ENCODE measurements at regions not wholly inside any gene's neighbourhood (a gene's known extent, or its start where the extent isn't known, plus 50 kb on each side); places are given as distances from the start of the nearest gene placed in this dataset.

DNA sequence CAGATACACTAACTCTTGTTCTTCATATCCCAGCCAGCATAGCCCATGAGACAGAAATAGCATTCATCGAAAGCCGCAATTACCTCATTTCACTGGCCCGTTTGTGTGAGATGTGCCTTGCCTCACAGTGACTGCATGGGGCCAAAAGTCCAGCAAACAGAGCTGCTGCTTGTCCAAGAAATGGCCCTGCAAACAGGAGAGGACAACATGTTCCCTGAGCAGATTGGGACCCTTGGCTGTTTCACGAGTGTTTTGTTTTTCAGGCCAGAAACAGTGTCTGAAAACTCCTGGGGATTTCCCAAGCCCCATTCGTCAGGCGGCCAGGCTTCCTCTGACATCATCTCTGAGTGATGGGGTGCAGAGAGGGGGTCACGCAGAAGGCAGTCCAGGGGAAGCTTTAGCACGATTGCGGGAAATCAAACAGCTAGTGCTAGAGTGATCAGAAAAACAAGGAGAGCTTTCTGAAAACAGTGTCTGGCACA lies 503.6 kb upstream of the PAPPA start:
- Histone ChIP-seq H3K27ac (ENCODE audit: low read depth, low read length) (no peak overlapping the region), H3K4me3 (ENCODE audit: insufficient read depth, low read length, poor library complexity, severe bottlenecking) (no peak overlapping the region), H3K79me2 (ENCODE audit: insufficient read depth, low read length) (no peaks in the 10 kb centered on the region), H3K36me3 (ENCODE audit: low read length) (no peaks in the 10 kb centered on the region), H3K9me3 (ENCODE audit: insufficient read depth, low read length) (no peaks in the 10 kb centered on the region), H3K27me3 (ENCODE audit: low read length) (no peaks in the 10 kb centered on the region), H3K4me2 (ENCODE audit: low read depth, low read length, poor library complexity, severe bottlenecking) (no peak overlapping the region), H3F3A (ENCODE audit: insufficient read depth) (no peaks in the 10 kb centered on the region), H4K20me1 (ENCODE audit: low read depth, low read length) (no peaks in the 10 kb centered on the region), H3K9ac (ENCODE audit: low read length) (no peak overlapping the region), H3K9me2 (replicated peaks; ENCODE audit: insufficient read depth, low read length) (no peaks in the 10 kb centered on the region), H2AFZ (ENCODE audit: low read depth, low read length, severe bottlenecking) (no peak overlapping the region)
- TF ChIP-seq CTCF (IDR thresholded peaks at IDR 0.05; ENCODE audit: insufficient read depth, low read length, poor library complexity, severe bottlenecking): no peak
- TF ChIP-seq EZH2phosphoT487 (conservative IDR thresholded peaks at IDR 0.05; ENCODE audit: low read length): no peak

DNA sequence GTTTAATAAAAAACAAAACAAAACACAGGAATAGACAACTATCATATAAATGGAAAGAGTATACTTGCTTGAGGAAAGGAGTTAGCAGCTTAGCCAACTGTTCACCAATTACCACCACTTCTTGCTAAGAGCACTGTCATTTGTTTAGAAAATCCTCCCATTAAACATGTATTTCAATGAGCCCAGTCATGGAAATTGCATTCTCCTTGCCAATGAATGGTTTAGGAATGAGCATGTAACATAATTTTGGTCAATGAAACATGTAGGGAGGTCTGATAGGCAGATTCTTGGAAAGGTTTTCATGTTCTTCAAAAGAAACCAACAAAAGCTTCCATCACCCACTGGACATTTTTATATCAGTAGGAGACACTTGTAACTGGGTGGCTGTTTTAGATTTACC lies 502.8 kb upstream of the PAPPA start:
- no peaks in the 10 kb centered on the region for H3K9me3 ChIP-seq (ENCODE audit: insufficient read depth, low read length)
- H3K27ac ChIP-seq (ENCODE audit: low read depth, low read length): no peak overlapping the region
- H2AFZ ChIP-seq (ENCODE audit: low read depth, low read length, severe bottlenecking): no peak overlapping the region
- no peak overlapping the region for H3K4me3 ChIP-seq (ENCODE audit: insufficient read depth, low read length, poor library complexity, severe bottlenecking)
- H4K20me1 ChIP-seq (ENCODE audit: low read depth, low read length): no peaks in the 10 kb centered on the region
- H3K4me2 ChIP-seq (ENCODE audit: low read depth, low read length, poor library complexity, severe bottlenecking): no peak overlapping the region
- no peak overlapping the region for H3K9ac ChIP-seq (ENCODE audit: low read length)
- H3K79me2 ChIP-seq (ENCODE audit: insufficient read depth, low read length): no peaks in the 10 kb centered on the region
- no peaks in the 10 kb centered on the region for H3F3A ChIP-seq (ENCODE audit: insufficient read depth)
- H3K9me2 ChIP-seq (replicated peaks; ENCODE audit: insufficient read depth, low read length): no peaks in the 10 kb centered on the region
- H3K36me3 ChIP-seq (ENCODE audit: low read length): no peaks in the 10 kb centered on the region
- no peaks in the 10 kb centered on the region for H3K27me3 ChIP-seq (ENCODE audit: low read length)
- no peak for TF ChIP-seq CTCF (IDR thresholded peaks at IDR 0.05; ENCODE audit: insufficient read depth, low read length, poor library complexity, severe bottlenecking)
- no peak for TF ChIP-seq EZH2phosphoT487 (conservative IDR thresholded peaks at IDR 0.05; ENCODE audit: low read length)

DNA sequence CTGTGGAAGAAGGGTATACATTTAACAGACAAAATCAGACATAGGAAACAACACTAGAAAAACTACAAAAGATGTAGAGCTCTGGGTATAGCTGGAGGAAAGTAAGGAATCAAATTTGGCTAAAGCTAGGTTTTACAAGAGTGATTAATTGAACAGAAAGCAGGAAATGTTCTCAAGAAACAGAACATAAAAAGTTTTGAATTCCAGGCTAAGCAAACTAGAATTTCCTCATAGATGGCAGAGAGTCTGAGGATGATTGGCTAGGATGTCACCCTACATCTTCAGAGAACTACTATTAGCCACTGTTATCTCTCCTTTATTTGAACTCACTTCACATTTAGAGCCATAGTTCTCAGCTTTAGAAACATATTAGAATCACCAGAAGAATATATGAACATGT lies 502.1 kb upstream of the PAPPA start:
- Histone ChIP-seq H3K9ac (ENCODE audit: low read length) (no peak overlapping the region), H3K27me3 (ENCODE audit: low read length) (no peaks in the 10 kb centered on the region), H4K20me1 (ENCODE audit: low read depth, low read length) (no peaks in the 10 kb centered on the region), H3K9me3 (ENCODE audit: insufficient read depth, low read length) (no peaks in the 10 kb centered on the region), H3K4me3 (ENCODE audit: insufficient read depth, low read length, poor library complexity, severe bottlenecking) (no peak overlapping the region), H2AFZ (ENCODE audit: low read depth, low read length, severe bottlenecking) (no peak overlapping the region), H3K27ac (ENCODE audit: low read depth, low read length) (no peak overlapping the region), H3K79me2 (ENCODE audit: insufficient read depth, low read length) (no peaks in the 10 kb centered on the region), H3K36me3 (ENCODE audit: low read length) (no peaks in the 10 kb centered on the region), H3F3A (ENCODE audit: insufficient read depth) (no peaks in the 10 kb centered on the region), H3K4me2 (ENCODE audit: low read depth, low read length, poor library complexity, severe bottlenecking) (no peak overlapping the region), H3K9me2 (replicated peaks; ENCODE audit: insufficient read depth, low read length) (no peaks in the 10 kb centered on the region)
- TF ChIP-seq EZH2phosphoT487 (conservative IDR thresholded peaks at IDR 0.05; ENCODE audit: low read length): no peak
- no peak for TF ChIP-seq CTCF (IDR thresholded peaks at IDR 0.05; ENCODE audit: insufficient read depth, low read length, poor library complexity, severe bottlenecking)
